Stimulated activated CD8-positive, alpha-beta memory T cell treated with anti-CD3 and anti-CD28 coated beads, Interleukin-2, amount 100 ng/mL, for 1 hour (primary cell): ENCODE measurements at regions not wholly inside any gene's neighbourhood (a gene's known extent, or its start where the extent isn't known, plus 50 kb on each side); places are given as distances from the start of the nearest gene placed in this dataset.
"Not testable (repeated sequence)": the region's sequence is repeated elsewhere in the genome, so short reads cannot be mapped to it uniquely, and the experiment has no call there.

Experiments used
- DNase-seq, 2 donors: peaks; one replicate each; pipeline ENCODE4 v3.0.0-alpha.2; 2020; ENCODE audit warnings: low read depth in 2 of 2

DNA sequence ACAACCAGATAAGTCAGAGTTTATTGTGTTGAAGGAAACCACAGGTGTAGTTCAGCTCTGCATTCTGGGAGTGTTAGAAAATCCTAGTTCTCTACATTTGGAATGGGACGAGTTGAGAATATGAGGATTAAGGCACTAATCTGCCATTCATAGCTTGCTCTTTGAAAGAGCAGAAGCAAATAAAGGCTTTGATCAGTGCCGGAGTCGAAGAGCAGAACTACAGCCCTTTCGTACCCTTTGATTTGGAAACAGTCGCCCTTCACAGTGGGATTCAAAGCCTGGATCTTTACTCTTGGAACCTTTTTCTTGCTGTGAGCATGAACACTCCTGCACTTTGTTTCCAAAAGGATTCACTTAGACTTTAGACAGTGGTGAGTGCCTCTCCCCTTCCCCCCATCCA lies 523.9 kb upstream of the POU3F2 start:
- DNase-seq = no peak

DNA sequence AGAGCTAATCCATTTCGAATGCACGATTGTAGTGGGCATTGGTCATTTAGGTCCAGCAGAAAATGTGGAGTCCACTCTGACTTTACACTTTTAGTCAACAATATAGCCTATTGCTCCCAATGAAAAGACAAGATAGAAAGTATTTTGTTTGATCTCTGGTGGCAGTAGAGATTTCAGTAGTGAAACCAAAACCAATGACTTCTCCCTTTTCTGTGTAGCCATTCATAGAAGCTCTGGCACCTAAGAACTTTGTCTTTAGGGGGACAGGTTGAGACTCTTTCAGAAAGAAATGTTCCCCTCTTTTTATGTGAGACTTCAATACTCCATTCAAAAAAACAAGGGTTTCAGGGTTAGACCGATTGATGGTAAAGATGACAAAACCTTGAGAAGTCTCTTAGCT lies 510.8 kb upstream of the POU3F2 start:
- no peak for DNase-seq

DNA sequence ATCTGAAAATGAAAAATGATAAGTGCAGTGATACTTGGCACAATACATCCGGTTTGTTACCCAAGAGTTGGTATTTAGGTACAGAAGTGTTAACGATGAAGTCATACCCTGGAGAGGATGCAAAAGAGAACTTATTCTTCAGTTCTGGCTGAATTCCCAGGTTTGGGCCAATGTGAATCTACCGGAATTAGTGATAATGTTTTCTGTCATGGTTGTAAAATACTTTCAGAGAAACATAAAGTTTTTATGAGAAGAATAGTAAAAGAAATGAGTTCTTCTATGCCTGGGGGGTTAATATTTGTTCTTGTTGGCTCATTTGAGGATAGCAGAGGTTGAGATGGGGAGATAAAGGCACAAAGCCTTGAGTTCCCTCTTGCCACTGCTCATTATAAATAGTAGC lies 509.9 kb upstream of the POU3F2 start:
- no peak for DNase-seq

DNA sequence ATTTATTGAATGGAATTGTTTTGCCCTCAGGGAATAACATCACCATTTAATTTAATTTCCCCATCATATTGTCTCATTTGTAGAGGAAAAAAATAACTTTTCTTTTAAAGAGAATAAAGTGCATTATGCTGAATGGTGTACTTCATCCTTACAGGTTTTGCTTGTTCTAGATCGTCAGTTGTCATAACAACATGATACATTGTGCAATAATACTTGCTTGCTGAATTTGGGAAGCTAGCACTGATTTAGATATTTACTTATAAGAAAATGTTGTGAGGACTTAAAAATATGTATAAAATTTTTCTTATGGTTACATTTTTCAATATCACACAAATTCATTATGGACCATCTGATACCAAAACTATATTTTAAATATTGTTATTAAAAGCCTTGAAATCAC lies 509.0 kb upstream of the POU3F2 start:
- DNase-seq = no peak

DNA sequence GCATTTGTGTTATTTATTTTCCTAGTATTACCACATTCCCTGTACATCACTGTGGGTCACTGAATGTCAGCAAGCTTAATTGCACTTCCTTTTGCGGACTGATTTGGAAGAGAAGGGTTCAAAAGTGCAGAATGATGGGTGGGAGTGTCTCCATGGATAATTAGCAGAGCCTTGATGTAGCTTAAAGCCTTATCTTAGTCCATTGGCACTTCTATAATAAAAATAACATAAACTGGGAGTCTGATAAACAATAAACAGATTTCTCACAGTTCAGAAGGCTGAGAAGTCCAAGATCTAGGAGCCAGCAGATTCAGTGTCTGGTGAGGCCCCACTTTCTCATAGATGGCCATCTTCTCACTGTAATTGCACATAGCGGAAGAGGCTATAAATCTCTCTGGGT lies 501.1 kb upstream of the POU3F2 start:
- no peak for DNase-seq

DNA sequence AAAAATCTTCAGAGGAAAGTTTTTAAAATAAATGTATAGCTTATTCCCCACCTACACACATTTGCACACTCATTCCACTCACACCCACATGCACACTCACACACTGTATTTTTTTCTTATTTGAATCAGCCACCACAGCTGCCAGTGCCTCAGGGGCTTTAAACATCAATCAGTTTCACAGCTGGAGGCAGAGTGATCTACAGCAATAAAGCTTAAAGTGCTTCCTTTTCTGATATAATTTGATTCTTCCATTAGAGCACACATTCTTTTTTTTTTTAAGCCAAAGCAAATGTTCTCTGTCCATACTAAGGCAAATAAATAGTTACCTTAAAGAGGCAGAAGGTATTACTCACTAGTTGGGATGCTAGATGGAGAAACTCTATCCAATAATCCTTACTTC lies 498.8 kb upstream of the POU3F2 start:
- DNase-seq = no peak

DNA sequence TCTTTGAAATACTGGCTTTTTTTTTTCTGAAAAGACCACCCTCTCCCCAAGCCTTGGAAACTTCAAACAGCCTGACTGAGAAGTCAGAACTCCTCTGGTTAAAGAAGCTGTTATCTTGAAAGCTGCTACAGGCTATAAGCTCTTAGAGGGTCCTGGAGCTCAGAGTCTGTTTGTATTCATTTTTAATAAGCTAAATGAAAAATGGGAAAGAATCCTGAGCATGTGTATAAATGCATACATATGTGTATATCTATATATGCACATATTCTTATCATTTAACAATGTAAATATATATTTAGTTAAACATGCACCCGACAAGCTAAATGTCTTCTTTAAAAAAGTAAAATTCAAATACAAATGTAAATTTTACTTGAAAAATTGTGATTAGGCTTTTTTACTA lies 494.9 kb upstream of the POU3F2 start:
- DNase-seq = no peak

DNA sequence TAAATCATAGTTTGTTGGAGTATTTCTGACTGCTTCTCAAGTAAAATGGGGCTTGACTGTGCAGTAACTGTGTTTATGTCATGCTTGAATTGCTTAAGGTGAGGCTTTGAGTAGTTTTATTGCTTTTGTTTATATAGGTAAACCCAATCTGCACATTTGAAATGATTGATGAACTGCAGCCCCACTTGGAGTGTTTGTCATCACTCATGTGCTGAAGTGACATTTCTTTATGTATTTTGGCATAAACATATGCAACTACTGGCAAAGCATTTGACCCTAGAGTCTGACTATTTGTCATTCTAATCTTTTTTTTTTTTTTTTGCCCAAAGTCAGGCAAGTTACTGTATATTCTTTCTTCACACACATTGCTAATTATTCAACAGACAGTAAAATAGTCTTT lies 491.4 kb upstream of the POU3F2 start:
- DNase-seq = no peak

DNA sequence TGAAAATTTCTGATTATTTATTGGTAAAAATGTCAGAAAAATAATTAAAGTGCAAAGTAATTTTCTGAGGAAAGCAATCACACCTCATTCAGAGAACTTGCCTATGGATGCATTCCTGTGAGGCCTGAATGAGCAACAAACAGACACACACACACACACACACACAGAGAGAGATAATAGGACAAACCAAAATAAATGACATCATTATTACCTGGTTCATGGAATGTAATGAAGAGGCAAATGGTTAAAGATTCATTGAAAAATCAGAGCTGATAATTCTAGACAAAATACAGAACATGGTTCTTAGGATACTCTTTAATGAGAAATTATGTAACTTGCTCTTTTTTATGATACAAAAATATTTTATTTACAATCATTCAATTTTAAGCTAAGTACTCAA lies 490.6 kb upstream of the POU3F2 start:
- DNase-seq = no peak

DNA sequence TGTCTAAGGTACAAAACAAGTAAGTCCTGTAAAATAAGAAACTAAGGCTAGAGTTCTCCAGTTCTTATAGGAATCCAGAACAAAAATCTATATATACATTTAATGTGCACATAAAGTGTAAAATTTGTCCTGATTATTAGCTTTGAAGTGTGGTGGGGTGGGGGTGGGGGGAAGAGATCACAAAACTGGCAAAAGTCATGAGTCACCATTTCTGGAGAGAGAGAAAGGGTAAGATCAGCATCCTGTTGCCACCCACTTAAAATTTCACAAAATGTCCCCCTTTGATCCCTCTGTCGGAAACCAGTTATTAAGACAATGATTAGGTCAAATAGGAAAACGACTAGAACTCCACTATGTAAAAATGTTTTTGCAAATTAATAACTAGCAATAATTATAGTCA lies 482.0 kb upstream of the POU3F2 start:
- DNase-seq = no peak

DNA sequence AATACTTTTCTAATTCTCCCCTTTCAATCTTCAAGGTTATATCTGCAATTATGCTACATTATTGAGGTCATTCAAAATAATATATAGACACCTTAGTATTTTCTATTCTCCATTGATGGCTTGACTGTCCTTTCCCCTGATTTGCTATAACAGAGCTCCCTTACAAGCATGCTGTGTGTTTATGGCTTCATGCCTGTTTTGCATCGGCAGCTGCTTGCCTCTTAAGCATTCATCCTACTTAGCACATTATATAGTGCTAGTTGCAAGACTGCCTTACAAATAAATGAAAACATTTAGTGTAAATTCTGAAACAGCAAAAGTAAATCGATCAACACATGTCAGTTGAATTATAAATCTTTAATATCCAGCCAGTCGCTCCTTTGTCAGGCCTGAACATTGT lies 476.2 kb upstream of the POU3F2 start:
- DNase-seq = no peak

DNA sequence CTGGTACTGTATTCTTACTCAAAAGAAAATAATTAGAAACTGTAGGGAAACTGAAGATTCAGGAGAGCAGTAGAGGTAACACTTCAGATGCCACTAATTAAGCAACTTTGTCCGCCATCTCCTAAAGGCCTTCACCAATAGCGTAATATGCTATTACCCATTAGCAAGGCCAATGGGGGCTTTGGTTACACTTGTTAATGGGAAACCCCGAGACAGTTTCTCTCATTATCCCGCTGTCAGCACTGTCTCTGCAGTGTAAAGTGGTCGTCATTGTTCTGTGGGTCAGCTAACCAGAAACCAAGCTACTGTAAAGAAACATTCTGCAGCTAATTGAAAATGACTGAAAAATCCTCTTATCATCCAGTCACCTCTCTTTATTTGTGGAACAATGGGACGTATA lies 468.0 kb upstream of the POU3F2 start:
- DNase-seq = no peak

DNA sequence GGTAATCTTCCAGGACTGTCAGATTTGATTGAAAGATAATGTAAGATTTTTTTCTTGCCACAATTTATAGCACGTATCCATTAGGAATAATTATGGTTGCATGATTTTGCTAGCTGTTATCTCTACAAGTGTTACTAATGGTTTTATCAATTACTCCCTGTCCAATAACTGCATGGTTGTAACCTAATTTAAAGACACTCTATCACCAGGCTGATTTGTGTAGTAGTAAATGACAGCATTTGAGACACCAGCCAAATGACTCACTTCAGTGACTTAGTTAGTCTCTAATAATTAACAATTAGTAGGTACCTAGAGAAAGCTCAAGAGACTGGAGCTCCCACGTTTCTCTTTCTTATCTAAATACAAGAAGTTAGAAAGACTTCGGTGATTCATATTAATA lies 453.8 kb upstream of the POU3F2 start:
- DNase-seq = no peak

DNA sequence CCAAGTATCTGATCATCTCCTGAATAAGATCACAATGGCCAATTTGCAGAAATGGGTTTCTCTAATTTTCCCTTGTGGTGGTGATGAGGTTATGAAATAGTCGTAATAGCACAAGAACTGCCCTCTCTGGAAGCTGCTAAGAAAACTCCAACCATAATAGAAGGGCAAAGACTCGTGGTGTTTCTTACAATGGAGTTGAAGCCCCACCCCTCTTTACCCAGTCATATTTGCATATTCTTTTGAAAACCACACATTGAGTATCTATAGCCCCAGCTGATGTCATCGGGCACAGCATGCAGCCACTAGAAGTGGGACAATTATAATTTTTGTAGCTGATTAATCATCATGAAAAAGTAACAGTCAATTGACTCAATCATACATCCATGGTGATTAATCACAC lies 452.1 kb upstream of the POU3F2 start:
- DNase-seq = no peak

DNA sequence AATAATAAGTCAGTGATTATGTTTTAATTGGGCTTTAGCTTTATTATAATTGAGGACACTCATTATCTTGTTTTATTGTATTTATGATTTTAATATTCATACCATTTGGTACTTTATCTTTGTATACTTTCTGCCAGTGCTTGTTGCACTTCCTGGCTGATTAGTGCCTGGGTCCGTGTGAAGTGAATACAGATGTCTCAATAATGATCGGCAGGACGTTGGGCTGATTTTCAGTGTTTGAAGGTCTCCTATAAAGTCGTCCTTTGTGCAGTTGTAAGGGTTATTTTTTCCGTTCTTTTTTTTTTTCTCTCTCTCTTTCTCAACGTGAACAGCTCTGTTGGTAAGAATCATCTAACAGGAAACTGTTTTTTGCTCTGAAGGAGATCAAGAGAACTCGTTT lies 450.0 kb upstream of the POU3F2 start:
- no peak for DNase-seq

DNA sequence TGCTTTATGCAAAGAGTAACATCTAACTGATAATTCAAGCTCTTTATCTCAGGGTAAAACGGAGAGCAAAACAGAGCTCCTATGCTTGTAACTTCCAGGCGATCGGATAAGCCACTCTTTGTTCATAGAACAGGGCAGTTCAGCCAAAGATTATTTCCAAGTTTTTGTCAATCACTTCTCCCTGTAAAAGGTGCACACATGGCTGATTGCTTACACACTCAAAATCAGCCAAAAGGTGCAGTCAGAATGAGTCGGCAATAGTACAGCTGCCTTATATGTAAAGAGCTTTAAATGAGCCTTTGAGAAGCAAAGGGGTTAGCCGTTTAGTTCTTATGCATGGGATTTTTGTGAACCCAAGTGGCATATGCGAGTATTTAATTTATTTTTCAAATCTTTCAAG lies 449.6 kb upstream of the POU3F2 start:
- no peak for DNase-seq

DNA sequence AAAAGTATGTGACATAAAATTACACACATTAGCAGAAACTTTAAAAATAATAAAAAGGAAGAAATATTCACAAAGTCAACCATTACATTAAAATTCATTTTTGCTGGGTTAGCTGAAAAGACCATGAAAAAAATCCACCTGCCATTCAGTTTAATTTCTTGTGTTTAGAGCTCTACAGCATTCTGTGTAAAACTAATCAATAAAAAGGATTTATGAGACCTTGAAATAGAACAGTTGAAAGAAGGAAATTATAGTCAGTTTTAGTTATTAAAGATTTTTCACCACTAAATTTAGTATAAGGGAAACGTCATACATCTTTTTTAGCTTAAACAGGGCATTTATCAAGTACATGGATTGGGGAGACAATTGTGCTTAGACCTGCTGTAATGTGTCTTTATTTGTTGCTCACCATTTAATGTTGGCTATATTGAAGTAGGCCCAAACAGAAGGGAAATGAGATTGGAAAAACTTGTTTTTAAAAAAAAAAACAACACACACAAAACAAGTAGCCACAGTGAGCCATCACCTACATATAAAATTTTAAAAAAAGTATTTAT lies 438.7 kb upstream of the POU3F2 start:
- DNase-seq = no peak

DNA sequence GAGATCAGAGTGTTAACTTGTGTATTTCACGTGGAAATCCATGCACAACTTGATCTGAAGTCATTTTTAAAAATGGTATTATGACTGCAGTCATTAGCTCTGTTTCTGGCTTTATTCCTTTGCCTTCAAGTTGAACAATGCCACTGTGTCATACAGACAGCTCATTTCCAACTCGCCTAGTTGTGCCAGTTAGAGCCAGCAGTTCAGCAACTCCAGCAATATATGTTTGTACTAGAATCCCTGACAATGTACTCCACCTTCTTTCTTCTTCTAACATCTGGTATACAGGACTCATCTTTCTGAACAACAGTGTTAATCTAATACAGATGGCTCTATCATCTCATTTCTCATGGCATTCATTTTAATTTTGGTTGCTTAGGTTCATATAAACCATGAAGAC lies 418.3 kb upstream of the POU3F2 start:
- no peak for DNase-seq

DNA sequence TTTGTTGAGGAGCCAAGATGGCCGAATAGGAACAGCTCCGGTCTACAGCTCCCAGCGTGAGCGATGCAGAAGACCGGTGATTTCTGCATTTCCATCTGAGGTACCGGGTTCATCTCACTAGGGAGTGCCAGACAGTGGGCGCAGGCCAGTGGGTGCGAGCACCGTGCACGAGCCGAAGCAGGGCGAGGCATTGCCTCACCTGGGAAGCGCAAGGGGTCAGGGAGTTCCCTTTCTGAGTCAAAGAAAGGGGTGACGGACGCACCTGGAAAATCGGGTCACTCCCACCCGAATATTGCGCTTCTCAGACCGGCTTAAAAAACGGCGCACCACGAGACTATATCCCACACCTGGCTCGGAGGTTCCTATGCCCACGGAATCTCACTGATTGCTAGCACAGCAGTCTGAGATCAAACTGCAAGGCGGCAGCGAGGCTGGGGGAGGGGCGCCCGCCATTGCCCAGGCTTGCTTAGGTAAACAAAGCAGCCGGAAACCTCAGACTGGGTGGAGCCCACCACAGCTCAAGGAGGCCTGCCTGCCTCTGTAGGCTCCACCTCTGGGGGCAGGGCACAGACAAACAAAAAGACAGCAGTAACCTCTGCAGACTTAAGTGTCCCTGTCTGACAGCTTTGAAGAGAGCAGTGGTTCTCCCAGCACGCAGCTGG lies 417.7 kb upstream of the POU3F2 start:
- not testable (repeated sequence) for DNase-seq

DNA sequence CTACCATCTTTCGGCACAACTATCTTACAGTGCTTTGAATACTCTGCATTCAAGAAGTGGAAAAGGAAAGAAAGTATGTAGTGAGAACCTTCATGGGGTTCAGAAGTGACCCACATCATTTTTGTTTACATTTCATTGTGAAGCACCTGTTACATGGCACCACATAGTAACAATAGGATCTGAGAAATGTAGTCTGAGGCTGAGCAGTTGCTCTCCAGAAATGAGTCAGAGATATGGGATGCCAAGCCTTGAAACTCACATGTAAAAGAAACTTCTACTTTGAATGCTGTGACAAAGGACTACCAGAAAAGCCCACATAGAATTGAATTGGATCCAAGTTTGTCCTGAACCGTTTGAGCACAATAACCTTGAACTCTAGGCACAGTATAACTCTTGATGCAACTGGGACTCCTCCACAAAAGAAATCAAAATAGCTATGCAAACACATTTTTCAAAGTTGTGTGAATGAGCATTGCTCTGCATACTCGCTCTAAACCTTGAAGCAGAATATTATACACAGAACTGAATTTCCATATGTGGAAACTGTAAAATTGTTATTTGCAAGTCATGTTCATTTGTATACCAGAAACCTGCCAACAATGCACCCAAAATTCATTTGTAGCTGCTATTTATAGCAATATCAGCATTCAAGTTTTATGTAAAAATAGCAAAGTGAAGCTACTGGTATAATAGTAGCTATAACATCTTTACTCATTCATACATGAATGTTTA lies 400.9 kb upstream of the POU3F2 start:
- DNase-seq = no peak

DNA sequence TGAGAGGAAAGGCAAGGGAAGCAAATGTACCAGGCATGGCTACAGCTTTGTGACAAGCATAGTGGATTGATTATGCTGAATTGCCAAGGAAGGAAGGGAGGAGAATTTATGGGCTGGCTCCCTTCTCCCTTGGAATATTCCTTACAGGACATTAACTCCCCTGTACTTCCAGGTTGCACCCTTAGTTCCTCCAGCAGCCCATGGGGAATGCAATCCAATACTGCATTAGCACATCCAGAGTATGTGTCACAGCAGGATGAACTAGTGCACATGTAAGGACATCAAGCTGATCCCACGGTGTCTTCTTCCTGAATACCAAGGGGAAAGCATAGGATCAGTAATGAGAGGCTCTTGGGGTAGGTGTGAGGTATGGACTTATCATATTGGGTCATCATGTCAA lies 390.7 kb upstream of the POU3F2 start:
- DNase-seq = no peak

DNA sequence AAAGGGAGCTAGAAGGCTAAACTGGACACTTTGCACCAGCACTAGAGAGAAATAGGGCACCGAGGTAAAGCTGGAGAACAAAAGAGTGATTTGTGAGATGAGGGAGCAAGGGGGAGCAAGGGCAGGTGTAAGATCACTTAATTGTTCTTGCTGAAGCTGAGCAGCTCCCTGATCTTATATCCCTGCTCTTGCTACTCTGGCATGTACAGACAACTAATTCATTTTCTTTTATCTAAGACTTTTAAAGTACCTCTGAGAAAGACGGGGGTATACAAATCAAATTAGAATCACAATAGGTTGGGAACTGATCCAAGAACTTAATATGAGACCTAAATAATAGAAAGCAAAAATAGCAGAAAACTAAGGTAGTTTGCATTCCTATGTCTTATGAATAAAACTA lies 381.7 kb upstream of the POU3F2 start:
- DNase-seq = no peak

DNA sequence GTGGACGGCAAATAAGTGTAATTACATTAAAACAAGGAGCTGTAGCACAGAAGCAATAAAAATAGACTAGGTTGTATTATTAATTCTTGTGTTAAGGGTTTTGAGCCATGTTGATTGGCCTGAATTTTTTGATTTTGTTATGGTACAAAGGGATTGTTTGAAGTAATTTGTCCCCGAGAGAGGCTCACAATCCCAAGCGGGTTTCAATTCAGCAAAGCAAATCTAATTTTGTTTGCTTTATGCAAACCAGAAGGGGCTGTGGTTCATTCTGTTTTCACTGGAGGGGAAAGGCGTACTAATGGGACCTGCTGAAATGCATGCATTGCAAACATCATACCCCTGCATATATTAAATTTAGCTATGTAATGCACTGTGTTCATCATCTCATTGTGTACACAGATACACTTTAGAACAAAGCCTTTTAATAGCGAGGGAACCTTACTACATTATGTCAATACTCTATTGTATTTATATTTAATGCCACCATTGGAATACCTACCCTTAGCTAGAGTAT lies 379.5 kb upstream of the POU3F2 start:
- DNase-seq = no peak
